Skeletal muscle satellite cell (primary cell): ENCODE measurements at regions not wholly inside any gene's neighbourhood (a gene's known extent, or its start where the extent isn't known, plus 50 kb on each side); places are given as distances from the start of the nearest gene placed in this dataset.
"Not testable (repeated sequence)": the region's sequence is repeated elsewhere in the genome, so short reads cannot be mapped to it uniquely, and the experiment has no call there.

Experiments used
- H3K27me3 ChIP-seq: 2 replicates; pipeline ENCODE4 v1.7.0; 2013; ENCODE audit warnings: low read length; ENCODE audit not compliant: control insufficient read depth, insufficient read depth
- H3K36me3 ChIP-seq: 2 replicates; pipeline ENCODE4 v1.7.0; 2013; ENCODE audit warnings: mild to moderate bottlenecking, control low read depth, low read length; ENCODE audit not compliant: insufficient read depth
- H3K4me1 ChIP-seq: 2 replicates; pipeline ENCODE4 v1.7.0; 2013; ENCODE audit warnings: low read length; ENCODE audit not compliant: control insufficient read depth, insufficient read depth
- H3K4me2 ChIP-seq: 2 replicates; pipeline ENCODE4 v1.7.0; 2013; ENCODE audit warnings: mild to moderate bottlenecking, low read length
- H3K4me3 ChIP-seq: 2 replicates; pipeline ENCODE4 v1.7.0; 2013; ENCODE audit warnings: low read length
- H3K9ac ChIP-seq: 2 replicates; pipeline ENCODE4 v1.7.0; 2013; ENCODE audit warnings: mild to moderate bottlenecking, low read depth, low read length, moderate library complexity
- H3K9me3 ChIP-seq: replicated peaks from 2 replicates; pipeline ENCODE4 v1.7.0; 2013; ENCODE audit warnings: mild to moderate bottlenecking, control low read depth, low read length

- Histone ChIP-seq H3K4me3 (no peak overlapping the region), H3K4me2 (no peak overlapping the region), H3K36me3 (no peaks in the 10 kb centered on the region), H3K9me3 (no peaks in the 10 kb centered on the region), H3K27me3 (no peaks in the 10 kb centered on the region), H3K9ac (no peak overlapping the region), H3K4me1 (peaks cover 13% of the 10 kb centered on the region)
Measured at GRCh38 chr5:125660231-125660895, 762.8 kb upstream of the GRAMD2B start.

GRCh38 chr5:125661584-125661983 is 761.6 kb upstream of the GRAMD2B start:
- Histone ChIP-seq H3K9me3 (no peaks in the 10 kb centered on the region), H3K36me3 (no peaks in the 10 kb centered on the region), H3K4me3 (no peak overlapping the region), H3K27me3 (no peaks in the 10 kb centered on the region), H3K4me2 (no peak overlapping the region), H3K9ac (no peak overlapping the region), H3K4me1 (peaks cover 13% of the 10 kb centered on the region)

GRCh38 chr5:125668884-125669283 is 754.3 kb upstream of the GRAMD2B start:
- Histone ChIP-seq H3K36me3 (no peaks in the 10 kb centered on the region), H3K4me2 (no peak overlapping the region)

GRCh38 chr5:125673359-125673950 is 749.8 kb upstream of the GRAMD2B start:
- Histone ChIP-seq H3K4me1 (no peaks in the 10 kb centered on the region), H3K9me3 (no peaks in the 10 kb centered on the region), H3K27me3 (no peaks in the 10 kb centered on the region), H3K9ac (no peak overlapping the region), H3K4me3 (no peak overlapping the region), H3K4me2 (no peak overlapping the region), H3K36me3 (no peaks in the 10 kb centered on the region)

More at GRCh38 chr5:125668884-125669283, 754.3 kb upstream of the GRAMD2B start:
- Histone ChIP-seq H3K4me3 (no peak overlapping the region), H3K27me3 (no peaks in the 10 kb centered on the region), H3K4me1 (no peaks in the 10 kb centered on the region), H3K9ac (no peak overlapping the region), H3K9me3 (no peaks in the 10 kb centered on the region)

GRCh38 chr5:125679522-125679921 is 743.7 kb upstream of the GRAMD2B start:
- no peak overlapping the region for H3K4me2 ChIP-seq
- H3K27me3 ChIP-seq = no peaks in the 10 kb centered on the region
- H3K9me3 ChIP-seq = no peaks in the 10 kb centered on the region
- no peaks in the 10 kb centered on the region for H3K36me3 ChIP-seq
- H3K4me1 ChIP-seq = peaks cover 3% of the 10 kb centered on the region
- no peak overlapping the region for H3K9ac ChIP-seq
- H3K4me3 ChIP-seq = no peak overlapping the region

- H3K4me3 ChIP-seq = no peak overlapping the region
- H3K9ac ChIP-seq = no peak overlapping the region
- no peaks in the 10 kb centered on the region for H3K9me3 ChIP-seq
- no peak overlapping the region for H3K4me2 ChIP-seq
- no peaks in the 10 kb centered on the region for H3K36me3 ChIP-seq
- peaks cover 3% of the 10 kb centered on the region for H3K4me1 ChIP-seq
- no peaks in the 10 kb centered on the region for H3K27me3 ChIP-seq
Measured at GRCh38 chr5:125683669-125684068, 739.5 kb upstream of the GRAMD2B start.

GRCh38 chr5:125685771-125686170 is 737.4 kb upstream of the GRAMD2B start:
- no peak overlapping the region for H3K4me3 ChIP-seq
- no peaks in the 10 kb centered on the region for H3K9me3 ChIP-seq
- no peak overlapping the region for H3K4me2 ChIP-seq
- H3K4me1 ChIP-seq = peaks cover 3% of the 10 kb centered on the region
- H3K36me3 ChIP-seq = no peaks in the 10 kb centered on the region
- H3K27me3 ChIP-seq = no peaks in the 10 kb centered on the region
- no peak overlapping the region for H3K9ac ChIP-seq

- not testable (repeated sequence) for H3K9ac ChIP-seq, H3K27me3 ChIP-seq, H3K4me3 ChIP-seq, H3K36me3 ChIP-seq, H3K9me3 ChIP-seq, H3K4me2 ChIP-seq, H3K4me1 ChIP-seq
Measured at GRCh38 chr5:125691738-125692530, 731.3 kb upstream of the GRAMD2B start.

GRCh38 chr5:125695996-125696655 is 727.1 kb upstream of the GRAMD2B start:
- H3K4me3 ChIP-seq = no peak overlapping the region
- no peaks in the 10 kb centered on the region for H3K36me3 ChIP-seq
- no peak overlapping the region for H3K9ac ChIP-seq
- H3K9me3 ChIP-seq = no peaks in the 10 kb centered on the region
- no peaks in the 10 kb centered on the region for H3K27me3 ChIP-seq
- H3K4me1 ChIP-seq = peaks cover 22% of the 10 kb centered on the region
- no peak overlapping the region for H3K4me2 ChIP-seq

- H3K4me1 ChIP-seq = peaks cover 22% of the 10 kb centered on the region
- H3K36me3 ChIP-seq = no peaks in the 10 kb centered on the region
- no peak overlapping the region for H3K9ac ChIP-seq
- no peaks in the 10 kb centered on the region for H3K9me3 ChIP-seq
- no peak overlapping the region for H3K4me3 ChIP-seq
- H3K27me3 ChIP-seq = no peaks in the 10 kb centered on the region
- no peak overlapping the region for H3K4me2 ChIP-seq
Measured at GRCh38 chr5:125696762-125697161, 726.4 kb upstream of the GRAMD2B start.

- Histone ChIP-seq H3K4me1 (peaks cover 22% of the 10 kb centered on the region), H3K36me3 (no peaks in the 10 kb centered on the region), H3K27me3 (no peaks in the 10 kb centered on the region), H3K4me2 (no peak overlapping the region), H3K4me3 (no peak overlapping the region), H3K9ac (no peak overlapping the region), H3K9me3 (no peaks in the 10 kb centered on the region)
Measured at GRCh38 chr5:125698420-125698819, 724.8 kb upstream of the GRAMD2B start.
